SK-N-SH treated with all-trans-retinoic acid at 6 μM for 48 hours (cell line): ENCODE measurements at regions not wholly inside any gene's neighbourhood (a gene's known extent, or its start where the extent isn't known, plus 50 kb on each side); places are given as distances from the start of the nearest gene placed in this dataset.

Experiments
- ATAC-seq: fragments of 200-7000 bp; cut with Tn5 transposase; 3 replicates; pipeline ENCODE4 v1.9.1; 2020; ENCODE audit warnings: mild to moderate bottlenecking, moderate library complexity
- ARNTL ChIP-seq: fragments of 450-650 bp; formaldehyde crosslinking; IDR thresholded peaks from 2 replicates; pipeline ENCODE4 v1.5.0; 2020; ENCODE audit warnings: low read depth, mild to moderate bottlenecking, moderate library complexity, borderline replicate concordance
- BACH2 ChIP-seq: fragments of 250-450 bp; sonication (Bioruptor Pico); IDR thresholded peaks from 2 replicates; pipeline ENCODE4 v1.9.0; 2021; ENCODE audit warnings: mild to moderate bottlenecking, borderline replicate concordance
- CREB5 ChIP-seq: fragments of 250-450 bp; sonication (Bioruptor Pico); IDR thresholded peaks from 2 replicates; pipeline ENCODE4 v1.5.1; 2020; ENCODE audit warnings: low read depth, mild to moderate bottlenecking, moderate library complexity
- CSDC2 ChIP-seq: fragments of 250-450 bp; sonication (Bioruptor Pico); IDR thresholded peaks from 2 replicates; pipeline ENCODE4 v1.5.0; 2020; ENCODE audit warnings: mild to moderate bottlenecking, moderate library complexity
- CSRNP3 ChIP-seq: fragments of 250-450 bp; sonication (Bioruptor Pico); IDR thresholded peaks from 2 replicates; pipeline ENCODE4 v1.5.1; 2021; ENCODE audit warnings: mild to moderate bottlenecking, moderate library complexity
- ESRRG ChIP-seq: fragments of 250-450 bp; sonication (Bioruptor Pico); IDR thresholded peaks from 2 replicates; pipeline ENCODE4 v1.6.1; 2021; ENCODE audit warnings: mild to moderate bottlenecking
- GLIS3 ChIP-seq: fragments of 250-450 bp; sonication (Bioruptor Pico); IDR thresholded peaks from 2 replicates; pipeline ENCODE4 v1.5.0; 2020; ENCODE audit warnings: mild to moderate bottlenecking, moderate library complexity
- ISL1 ChIP-seq: fragments of 250-450 bp; sonication (Bioruptor Pico); IDR thresholded peaks from 2 replicates; pipeline ENCODE4 v2.1.2; 2022; ENCODE audit warnings: mild to moderate bottlenecking, moderate library complexity
- OSR1 ChIP-seq: fragments of 250-450 bp; sonication (Bioruptor Pico); IDR thresholded peaks from 2 replicates; pipeline ENCODE4 v1.8.0; 2022; ENCODE audit warnings: moderate library complexity, mild to moderate bottlenecking, inconsistent platforms
- PATZ1 ChIP-seq: fragments of 250-450 bp; sonication (Bioruptor Pico); IDR thresholded peaks from 2 replicates; pipeline ENCODE4 v1.8.0; 2020; ENCODE audit warnings: mild to moderate bottlenecking, moderate library complexity, borderline replicate concordance
- POU6F1 ChIP-seq: fragments of 250-450 bp; sonication (Bioruptor Pico); IDR thresholded peaks from 2 replicates; pipeline ENCODE4 v1.8.0; 2021; ENCODE audit warnings: low read depth, mild to moderate bottlenecking, moderate library complexity, borderline replicate concordance
- RARB ChIP-seq: fragments of 250-450 bp; sonication (Bioruptor Pico); IDR thresholded peaks from 2 replicates; pipeline ENCODE4 v1.8.0; 2021; ENCODE audit warnings: mild to moderate bottlenecking, moderate library complexity
- SNAI2 ChIP-seq: fragments of 250-450 bp; sonication (Bioruptor Pico); IDR thresholded peaks from 2 replicates; pipeline ENCODE4 v1.5.0; 2020; ENCODE audit warnings: mild to moderate bottlenecking, moderate library complexity
- TCF4 ChIP-seq: fragments of 250-450 bp; sonication (Bioruptor Pico); IDR thresholded peaks from 2 replicates; pipeline ENCODE4 v1.8.0; 2021; ENCODE audit warnings: mild to moderate bottlenecking, moderate library complexity, borderline replicate concordance
- TSHZ2 ChIP-seq: fragments of 250-450 bp; sonication (Bioruptor Pico); IDR thresholded peaks from 2 replicates; pipeline ENCODE4 v1.5.0; 2020; ENCODE audit warnings: mild to moderate bottlenecking, moderate library complexity
- ZC3H10 ChIP-seq: fragments of 250-450 bp; sonication (Bioruptor Pico); IDR thresholded peaks from 2 replicates; pipeline ENCODE4 v1.5.1; 2021; ENCODE audit warnings: mild to moderate bottlenecking, moderate library complexity
- ZFP3 ChIP-seq: fragments of 250-450 bp; sonication (Bioruptor Pico); IDR thresholded peaks from 2 replicates; pipeline ENCODE4 v1.5.0; 2020; ENCODE audit warnings: mild to moderate bottlenecking, moderate library complexity
- ZFP30 ChIP-seq: fragments of 450-650 bp; formaldehyde crosslinking; IDR thresholded peaks from 2 replicates; pipeline ENCODE4 v1.5.0; 2022; ENCODE audit warnings: mild to moderate bottlenecking, moderate library complexity
- ZNF565 ChIP-seq: fragments of 450-650 bp; formaldehyde crosslinking; conservative IDR thresholded peaks from 2 replicates; pipeline ENCODE4 v1.5.0; 2020; ENCODE audit warnings: low read depth, mild to moderate bottlenecking, moderate library complexity

GRCh38 chr12:25415004-25415403, 138.1 kb downstream of the LMNTD1 start:
- no peak for TF ChIP-seq CREB5 (CRISPR knock-in tag)
- no peak for TF ChIP-seq SNAI2 (CRISPR knock-in tag)
- no peak for TF ChIP-seq ZFP3 (CRISPR knock-in tag)
- peak; percentile 39; the same call in 1 of the 2 replicates for TF ChIP-seq ISL1 (CRISPR knock-in tag)
- TF ChIP-seq ZNF565: no peak
- TF ChIP-seq TCF4 (CRISPR knock-in tag): peak; percentile 77
- no peak for TF ChIP-seq GLIS3
- peak; percentile 34; the same call in 1 of the 2 replicates for TF ChIP-seq TSHZ2 (CRISPR knock-in tag)
- no peak for TF ChIP-seq ZC3H10 (CRISPR knock-in tag)
- no peak for TF ChIP-seq OSR1 (CRISPR knock-in tag)
- TF ChIP-seq ESRRG: no peak
- no peak for TF ChIP-seq CSDC2 (CRISPR knock-in tag)
- no peak for TF ChIP-seq ARNTL (CRISPR knock-in tag)
- no peak for ATAC-seq

GRCh38 chr12:25412735-25413134, 140.3 kb downstream of the LMNTD1 start:
- ATAC-seq: no peak
- TF ChIP-seq POU6F1 (CRISPR knock-in tag) (no peak), RARB (CRISPR knock-in tag) (no peak), ZFP30 (no peak), BACH2 (CRISPR knock-in tag) (no peak), GLIS3 (no peak), PATZ1 (CRISPR knock-in tag) (no peak), ZNF565 (no peak), ZFP3 (CRISPR knock-in tag) (no peak), CSDC2 (CRISPR knock-in tag) (no peak), OSR1 (CRISPR knock-in tag) (no peak), TSHZ2 (CRISPR knock-in tag) (no peak), CSRNP3 (CRISPR knock-in tag) (no peak), ISL1 (CRISPR knock-in tag) (no peak), CREB5 (CRISPR knock-in tag) (no peak)
